ENCODE measurements at regions not wholly inside any gene's neighbourhood (a gene's known extent, or its start where the extent isn't known, plus 50 kb on each side); places are given as distances from the start of the nearest gene placed in this dataset.

DNA sequence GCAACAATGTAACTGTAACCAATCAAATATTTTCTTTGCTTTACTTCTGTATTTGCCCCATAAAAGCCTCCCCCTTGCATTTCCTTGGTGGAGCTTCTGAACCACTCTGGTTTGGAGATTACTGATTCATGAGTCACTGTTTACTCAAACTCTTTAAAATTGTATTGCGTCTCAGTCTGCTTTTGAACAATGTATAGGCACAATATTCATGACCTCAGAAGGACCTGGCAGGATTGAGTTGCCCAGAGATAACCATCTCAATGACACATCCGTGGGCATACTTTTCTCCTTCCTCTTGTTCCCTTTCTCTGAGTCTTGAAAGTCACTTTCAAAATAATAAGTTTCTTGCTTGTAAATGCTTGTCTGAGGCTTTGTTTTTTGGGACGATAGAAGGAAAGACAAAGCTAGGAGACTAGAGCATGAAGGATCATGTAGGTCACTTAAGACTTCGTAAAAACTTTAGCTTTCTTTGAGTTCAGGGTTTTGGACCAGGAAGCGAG lies 57.1 kb upstream of the POU1F1 start:
- POLR2A ChIA-PET = no interaction called here
- peak overlapping the region; percentile 40; the same call in 1 of the 2 replicates for H3K27ac ChIP-seq (ENCODE audit: extremely low read depth, low read depth, low read length)
- no peaks in the 10 kb centered on the region for H3K36me3 ChIP-seq (ENCODE audit: control insufficient read depth in 2 of 2, insufficient read depth in 1 of 2, low read length in 2 of 2)
- H3K4me1 ChIP-seq (ENCODE audit: control insufficient read depth, insufficient read depth, low read length) = no peaks in the 10 kb centered on the region
- no peak overlapping the region for H3K4me3 ChIP-seq (ENCODE audit: low read depth, low read length)
- CTCF ChIA-PET = no interaction called here
- H3K9me3 ChIP-seq (ENCODE audit: control insufficient read depth, insufficient read depth, low read depth, low read length) = no peaks in the 10 kb centered on the region
- no peak for TF ChIP-seq ZNF473 (tag by site-specific recombination; IDR thresholded peaks at IDR 0.05)
- TF ChIP-seq GFI1B (tag by site-specific recombination; IDR thresholded peaks at IDR 0.05) = 0 out of 2 replicates have a peak, but pooled peaks have one; percentile 22
- no peak for TF ChIP-seq ZNF140 (tag by site-specific recombination; IDR thresholded peaks at IDR 0.05)
- no peak for TF ChIP-seq WT1 (tag by site-specific recombination; IDR thresholded peaks at IDR 0.05)
- no peak for TF ChIP-seq TCF7L2 (IDR thresholded peaks at IDR 0.05; ENCODE audit: borderline replicate concordance, low read depth, low read length)
- TF ChIP-seq KLF10 (tag by site-specific recombination; IDR thresholded peaks at IDR 0.05) = no peak
- 0 out of 2 replicates have a peak, but pooled peaks have one; percentile 40 for TF ChIP-seq ZNF184 (tag by site-specific recombination; IDR thresholded peaks at IDR 0.05)
- peak; percentile 69; the same call in 1 of the 2 replicates for TF ChIP-seq ZNF24 (tag by site-specific recombination; IDR thresholded peaks at IDR 0.05)
- no peak for TF ChIP-seq ZNF623 (tag by site-specific recombination; IDR thresholded peaks at IDR 0.05)
- no peak for TF ChIP-seq ZNF169 (tag by site-specific recombination; IDR thresholded peaks at IDR 0.05)
- peak; percentile 61 for TF ChIP-seq SP7 (tag by site-specific recombination; IDR thresholded peaks at IDR 0.05)
- TF ChIP-seq GLIS1 (tag by site-specific recombination; IDR thresholded peaks at IDR 0.05) = 0 out of 2 replicates have a peak, but pooled peaks have one; percentile 15
- no peak for TF ChIP-seq MEIS1 (CRISPR knock-in tag; IDR thresholded peaks at IDR 0.05; ENCODE audit: borderline replicate concordance)
- no peak for TF ChIP-seq ZFHX2 (tag by site-specific recombination; conservative IDR thresholded peaks at IDR 0.05)
- TF ChIP-seq, protein P1, sequence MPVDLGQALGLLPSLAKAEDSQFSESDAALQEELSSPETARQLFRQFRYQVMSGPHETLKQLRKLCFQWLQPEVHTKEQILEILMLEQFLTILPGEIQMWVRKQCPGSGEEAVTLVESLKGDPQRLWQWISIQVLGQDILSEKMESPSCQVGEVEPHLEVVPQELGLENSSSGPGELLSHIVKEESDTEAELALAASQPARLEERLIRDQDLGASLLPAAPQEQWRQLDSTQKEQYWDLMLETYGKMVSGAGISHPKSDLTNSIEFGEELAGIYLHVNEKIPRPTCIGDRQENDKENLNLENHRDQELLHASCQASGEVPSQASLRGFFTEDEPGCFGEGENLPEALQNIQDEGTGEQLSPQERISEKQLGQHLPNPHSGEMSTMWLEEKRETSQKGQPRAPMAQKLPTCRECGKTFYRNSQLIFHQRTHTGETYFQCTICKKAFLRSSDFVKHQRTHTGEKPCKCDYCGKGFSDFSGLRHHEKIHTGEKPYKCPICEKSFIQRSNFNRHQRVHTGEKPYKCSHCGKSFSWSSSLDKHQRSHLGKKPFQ (tag by site-specific recombination; IDR thresholded peaks at IDR 0.05) = no peak
- TF ChIP-seq ZNF16 (tag by site-specific recombination; IDR thresholded peaks at IDR 0.05; ENCODE audit: low read depth) = no peak
- TF ChIP-seq ZNF629 (tag by site-specific recombination; IDR thresholded peaks at IDR 0.05) = peak; percentile 95
- TF ChIP-seq ZNF366 (tag by site-specific recombination; conservative IDR thresholded peaks at IDR 0.05) = peak; percentile 70
- peak; percentile 29; the same call in 1 of the 2 replicates for TF ChIP-seq ZFP37 (tag by site-specific recombination; IDR thresholded peaks at IDR 0.05)
- TF ChIP-seq BCL11A (tag by site-specific recombination; IDR thresholded peaks at IDR 0.05; ENCODE audit: low read depth) = 0 out of 2 replicates have a peak, but pooled peaks have one; percentile 17
- TF ChIP-seq, protein P2, sequence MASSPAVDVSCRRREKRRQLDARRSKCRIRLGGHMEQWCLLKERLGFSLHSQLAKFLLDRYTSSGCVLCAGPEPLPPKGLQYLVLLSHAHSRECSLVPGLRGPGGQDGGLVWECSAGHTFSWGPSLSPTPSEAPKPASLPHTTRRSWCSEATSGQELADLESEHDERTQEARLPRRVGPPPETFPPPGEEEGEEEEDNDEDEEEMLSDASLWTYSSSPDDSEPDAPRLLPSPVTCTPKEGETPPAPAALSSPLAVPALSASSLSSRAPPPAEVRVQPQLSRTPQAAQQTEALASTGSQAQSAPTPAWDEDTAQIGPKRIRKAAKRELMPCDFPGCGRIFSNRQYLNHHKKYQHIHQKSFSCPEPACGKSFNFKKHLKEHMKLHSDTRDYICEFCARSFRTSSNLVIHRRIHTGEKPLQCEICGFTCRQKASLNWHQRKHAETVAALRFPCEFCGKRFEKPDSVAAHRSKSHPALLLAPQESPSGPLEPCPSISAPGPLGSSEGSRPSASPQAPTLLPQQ (tag by site-specific recombination; IDR thresholded peaks at IDR 0.05) = no peak
- TF ChIP-seq PRDM1 (tag by site-specific recombination; IDR thresholded peaks at IDR 0.05) = peak; percentile 92
- TF ChIP-seq ZNF529 (tag by site-specific recombination; IDR thresholded peaks at IDR 0.05; ENCODE audit: insufficient replicate concordance) = no peak
- TF ChIP-seq REPIN1 (tag by site-specific recombination; IDR thresholded peaks at IDR 0.05; ENCODE audit: low read depth) = no peak
- TF ChIP-seq PRDM6 (tag by site-specific recombination; IDR thresholded peaks at IDR 0.05) = peak; percentile 58; the same call in 1 of the 2 replicates
- no peak for TF ChIP-seq ZNF146 (tag by site-specific recombination; IDR thresholded peaks at IDR 0.05)
- 0 out of 2 replicates have a peak, but pooled peaks have one; percentile 23 for TF ChIP-seq ZNF660 (tag by site-specific recombination; IDR thresholded peaks at IDR 0.05)
- TF ChIP-seq ZNF404 (tag by site-specific recombination; IDR thresholded peaks at IDR 0.05) = no peak
- no peak for TF ChIP-seq ZNF626 (tag by site-specific recombination; IDR thresholded peaks at IDR 0.05)
- TF ChIP-seq ZNF433 (tag by site-specific recombination; IDR thresholded peaks at IDR 0.05; ENCODE audit: low read depth) = no peak
- no peak for TF ChIP-seq ZNF776 (tag by site-specific recombination; IDR thresholded peaks at IDR 0.05; ENCODE audit: borderline replicate concordance)
- TF ChIP-seq ZNF664 (tag by site-specific recombination; IDR thresholded peaks at IDR 0.05) = no peak
- TF ChIP-seq, protein P3, sequence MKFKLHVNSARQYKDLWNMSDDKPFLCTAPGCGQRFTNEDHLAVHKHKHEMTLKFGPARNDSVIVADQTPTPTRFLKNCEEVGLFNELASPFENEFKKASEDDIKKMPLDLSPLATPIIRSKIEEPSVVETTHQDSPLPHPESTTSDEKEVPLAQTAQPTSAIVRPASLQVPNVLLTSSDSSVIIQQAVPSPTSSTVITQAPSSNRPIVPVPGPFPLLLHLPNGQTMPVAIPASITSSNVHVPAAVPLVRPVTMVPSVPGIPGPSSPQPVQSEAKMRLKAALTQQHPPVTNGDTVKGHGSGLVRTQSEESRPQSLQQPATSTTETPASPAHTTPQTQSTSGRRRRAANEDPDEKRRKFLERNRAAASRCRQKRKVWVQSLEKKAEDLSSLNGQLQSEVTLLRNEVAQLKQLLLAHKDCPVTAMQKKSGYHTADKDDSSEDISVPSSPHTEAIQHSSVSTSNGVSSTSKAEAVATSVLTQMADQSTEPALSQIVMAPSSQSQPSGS (tag by site-specific recombination; IDR thresholded peaks at IDR 0.05; ENCODE audit: low read depth) = 0 out of 2 replicates have a peak, but pooled peaks have one; percentile 42
- TF ChIP-seq ZNF221 (tag by site-specific recombination; IDR thresholded peaks at IDR 0.05; ENCODE audit: borderline replicate concordance) = no peak
- 0 out of 2 replicates have a peak, but pooled peaks have one; percentile 29 for TF ChIP-seq ZNF335 (tag by site-specific recombination; conservative IDR thresholded peaks at IDR 0.05)

Data from HEK293 (cell line).